ENCODE measurements at regions not wholly inside any gene's neighbourhood (a gene's known extent, or its start where the extent isn't known, plus 50 kb on each side); places are given as distances from the start of the nearest gene placed in this dataset.

- no peak for TF ChIP-seq YY1 (IDR thresholded peaks at IDR 0.05; ENCODE audit: low read depth)
- no peak for TF ChIP-seq CTCF (IDR thresholded peaks at IDR 0.05)
- TF ChIP-seq CHD2 (IDR thresholded peaks at IDR 0.05; ENCODE audit: low read length, partially characterized antibody): no peak
- no peak for TF ChIP-seq USF1 (IDR thresholded peaks at IDR 0.05; ENCODE audit: borderline replicate concordance, low read depth)
- TF ChIP-seq FOSL2 (IDR thresholded peaks at IDR 0.05; ENCODE audit: borderline replicate concordance, low read depth): no peak
- no peak for TF ChIP-seq EZH2phosphoT487 (IDR thresholded peaks at IDR 0.05; ENCODE audit: borderline replicate concordance, low read depth)
- no peak for TF ChIP-seq MXI1 (IDR thresholded peaks at IDR 0.05; ENCODE audit: low read depth, low read length)
- TF ChIP-seq POLR2AphosphoS5 (IDR thresholded peaks at IDR 0.05; ENCODE audit: low read depth, low read length): no peak
- TF ChIP-seq RFX5 (IDR thresholded peaks at IDR 0.05; ENCODE audit: low read length): no peak
- TF ChIP-seq SIN3A (IDR thresholded peaks at IDR 0.05; ENCODE audit: borderline replicate concordance, low read depth, low read length): no peak
- TF ChIP-seq JUND (IDR thresholded peaks at IDR 0.05): no peak
- no peak for TF ChIP-seq RCOR1 (IDR thresholded peaks at IDR 0.05; ENCODE audit: low read length)
- TF ChIP-seq EP300 (IDR thresholded peaks at IDR 0.05; ENCODE audit: borderline replicate concordance in 1 of 2, low read depth in 1 of 2, low read length in 1 of 2): no peak
These were observed 139.8 kb downstream of the NEDD1 start for GRCh38 chr12:97046901-97047300.
